Testis (tissue), 2 donors: ENCODE measurements at regions not wholly inside any gene's neighbourhood (a gene's known extent, or its start where the extent isn't known, plus 50 kb on each side); places are given as distances from the start of the nearest gene placed in this dataset.

Experiments used
- DNase-seq: peaks from one replicate; pipeline ENCODE4 v3.0.0-alpha.2; 2019
- H3K27ac ChIP-seq, 2 donors: fragments of 200-600 bp; sonication (generic); one replicate each; pipeline ENCODE4 v1.5.1; 2019
- H3K27me3 ChIP-seq: fragments of 200-600 bp; sonication (generic); one replicate; pipeline ENCODE4 v1.5.1; 2019
- H3K36me3 ChIP-seq: fragments of 200-600 bp; sonication (generic); one replicate; pipeline ENCODE4 v1.5.1; 2017; ENCODE audit warnings: low read depth; ENCODE audit errors: missing control alignments
- H3K4me1 ChIP-seq: fragments of 200-600 bp; sonication (generic); one replicate; pipeline ENCODE4 v1.5.1; 2019
- H3K4me3 ChIP-seq, 2 donors: fragments of 200-600 bp; sonication (generic); one replicate each; pipeline ENCODE4 v1.5.1; 2017 to 2019
- H3K9me3 ChIP-seq: fragments of 200-600 bp; sonication (generic); one replicate; pipeline ENCODE4 v1.5.1; 2017
- CTCF ChIP-seq, 3 experiments: fragments of 450-650 bp in 2 of 3; fragments of 200-600 bp in 1 of 3; sonication (generic) in 1 of 3; IDR thresholded peaks; one replicate each; pipeline ENCODE4 v1.5.1; 2016 to 2019; ENCODE audit warnings: antibody characterized with exemption in 3 of 3, mild to moderate bottlenecking in 2 of 3, moderate library complexity in 1 of 3
- POLR2A ChIP-seq: fragments of 450-650 bp; IDR thresholded peaks from one replicate; pipeline ENCODE4 v1.6.1; 2017; ENCODE audit warnings: antibody characterized with exemption, mild to moderate bottlenecking, moderate library complexity
- WGBS, 2 donors: methylation state at CpG; one replicate each; pipeline ENCODE4 v1.1.5; 2018; 5-methylcytosine and 5-hydroxymethylcytosine counted together
- intact Hi-C: fragments of 100-400 bp; cut with DNase I; formaldehyde crosslinking; loops from one replicate; pipeline ENCODE4 v1.15.1; 2023; ENCODE audit warnings: low total_unique reads

GRCh38 chr15:87523516-87523915, 733.0 kb downstream of the NTRK3 start:
- 71 to 87% methylated on average over 2 of the region's 2 CpGs for WGBS, 2 donors
- no peak overlapping the region for H3K4me3 ChIP-seq
- no peaks in the 10 kb centered on the region for H3K27me3 ChIP-seq
- intact Hi-C loops = no loop called here
- no peak for DNase-seq
- H3K9me3 ChIP-seq = no peaks in the 10 kb centered on the region
- no peaks in the 10 kb centered on the region for H3K4me1 ChIP-seq
- H3K36me3 ChIP-seq = no peaks in the 10 kb centered on the region
- no peak overlapping the region for H3K27ac ChIP-seq
- no peak for TF ChIP-seq CTCF (IDR thresholded peaks at IDR 0.05)
- no peak for TF ChIP-seq POLR2A

GRCh38 chr15:87522997-87523396, 733.5 kb downstream of the NTRK3 start:
- no peaks in the 10 kb centered on the region for H3K27me3 ChIP-seq
- no peak for TF ChIP-seq POLR2A
- TF ChIP-seq CTCF (IDR thresholded peaks at IDR 0.05) = no peak
- no peak overlapping the region for H3K27ac ChIP-seq
- no peaks in the 10 kb centered on the region for H3K36me3 ChIP-seq
- no peak overlapping the region for H3K4me3 ChIP-seq
- intact Hi-C loops = no loop called here
- WGBS, 2 donors = 75 to 92% methylated on average over 1 of the region's 1 CpG
- no peaks in the 10 kb centered on the region for H3K4me1 ChIP-seq
- no peak for DNase-seq
- no peaks in the 10 kb centered on the region for H3K9me3 ChIP-seq

- Histone ChIP-seq H3K9me3 (no peaks in the 10 kb centered on the region), H3K4me3 (no peak overlapping the region), H3K36me3 (no peaks in the 10 kb centered on the region), H3K27me3 (no peaks in the 10 kb centered on the region), H3K27ac (no peak overlapping the region), H3K4me1 (no peaks in the 10 kb centered on the region)
- intact Hi-C loops = no loop called here
- 59 to 71% methylated on average over 3 of the region's 3 CpGs for WGBS, 2 donors
- no peak for TF ChIP-seq POLR2A
- no peak for TF ChIP-seq CTCF (IDR thresholded peaks at IDR 0.05)
- DNase-seq = no peak
Measured at GRCh38 chr15:87518957-87519356, 737.6 kb downstream of the NTRK3 start.

GRCh38 chr15:87508086-87508485, 748.5 kb downstream of the NTRK3 start:
- Histone ChIP-seq H3K9me3 (no peaks in the 10 kb centered on the region), H3K27ac (no peak overlapping the region), H3K4me3 (no peak overlapping the region), H3K27me3 (no peaks in the 10 kb centered on the region), H3K36me3 (no peaks in the 10 kb centered on the region), H3K4me1 (no peaks in the 10 kb centered on the region)
- WGBS, 2 donors = 86 to 91% methylated on average over 2 of the region's 2 CpGs
- intact Hi-C loops = no loop called here
- no peak for DNase-seq
- TF ChIP-seq POLR2A (no peak), CTCF (IDR thresholded peaks at IDR 0.05) (no peak)

- Histone ChIP-seq H3K27me3 (no peaks in the 10 kb centered on the region), H3K9me3 (no peaks in the 10 kb centered on the region), H3K4me3 (no peak overlapping the region), H3K4me1 (no peaks in the 10 kb centered on the region), H3K27ac (no peak overlapping the region), H3K36me3 (no peaks in the 10 kb centered on the region)
- 80 to 90% methylated on average over 2 of the region's 2 CpGs for WGBS, 2 donors
- DNase-seq = no peak
- TF ChIP-seq POLR2A = no peak
- no peak for TF ChIP-seq CTCF (IDR thresholded peaks at IDR 0.05)
- intact Hi-C loops = no loop called here
Measured at GRCh38 chr15:87502173-87502572, 754.4 kb downstream of the NTRK3 start.
